ENCODE measurements at regions not wholly inside any gene's neighbourhood (a gene's known extent, or its start where the extent isn't known, plus 50 kb on each side); places are given as distances from the start of the nearest gene placed in this dataset.
A peak's percentile ranks its signal among the peaks of the same experiment; 100 is the strongest.
"Not testable (repeated sequence)": the region's sequence is repeated elsewhere in the genome, so short reads cannot be mapped to it uniquely, and the experiment has no call there.

DNA sequence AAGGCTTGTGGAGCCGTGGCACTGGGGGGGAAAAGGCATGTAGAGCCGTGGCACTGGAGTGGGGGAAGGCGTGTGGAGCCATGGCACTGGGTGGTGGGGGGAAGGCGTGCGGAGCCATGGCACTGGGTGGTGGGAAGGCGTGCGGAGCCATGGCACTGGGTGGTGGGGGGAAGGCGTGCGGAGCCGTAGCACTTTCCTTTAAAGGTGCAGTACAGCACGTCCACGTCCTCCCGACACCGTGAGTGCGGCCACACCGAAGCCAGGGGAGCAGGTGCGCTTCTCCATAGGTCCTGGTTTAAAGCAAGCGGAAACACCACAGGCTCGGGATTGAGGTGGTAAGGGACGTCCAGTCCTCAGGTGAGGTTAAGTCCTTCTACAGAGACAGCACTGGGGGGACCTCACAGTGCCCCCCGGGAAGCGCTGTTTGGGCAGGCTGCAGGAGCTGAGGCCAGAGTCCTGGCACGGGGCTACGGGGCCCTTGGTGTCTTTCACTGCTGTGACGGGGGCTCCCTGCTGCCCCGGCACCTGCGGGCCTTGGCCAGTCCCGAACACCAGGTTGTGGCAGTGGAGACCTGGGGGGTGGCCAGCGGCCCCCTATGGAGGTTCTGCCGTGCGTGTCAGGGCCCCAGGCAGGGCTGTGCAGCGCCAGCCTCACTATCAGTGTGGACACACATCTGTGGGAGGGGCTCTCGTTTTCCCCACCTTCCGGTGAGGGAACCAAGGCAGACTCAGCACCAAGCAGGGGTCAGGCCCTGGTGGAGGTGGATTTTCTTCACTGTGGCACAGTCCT lies 93.0 kb upstream of the CTDP1 start:
- Histone ChIP-seq H3K27me3 (ENCODE audit: control insufficient read depth in 3 of 3, insufficient read depth in 3 of 3, low read length in 3 of 3) (peaks cover 2 to 17% (median 12%) of the 10 kb centered on the region in 3 donors), H3K36me3 (ENCODE audit: control insufficient read depth in 3 of 3, insufficient read depth in 3 of 3, low read length in 3 of 3) (peaks cover 0 to 10% (median 0%) of the 10 kb centered on the region in 3 donors), H3K4me1 (ENCODE audit: control insufficient read depth in 3 of 3, insufficient read depth in 3 of 3, low read length in 3 of 3) (peaks cover 19 to 26% (median 24%) of the 10 kb centered on the region in 3 donors)

DNA sequence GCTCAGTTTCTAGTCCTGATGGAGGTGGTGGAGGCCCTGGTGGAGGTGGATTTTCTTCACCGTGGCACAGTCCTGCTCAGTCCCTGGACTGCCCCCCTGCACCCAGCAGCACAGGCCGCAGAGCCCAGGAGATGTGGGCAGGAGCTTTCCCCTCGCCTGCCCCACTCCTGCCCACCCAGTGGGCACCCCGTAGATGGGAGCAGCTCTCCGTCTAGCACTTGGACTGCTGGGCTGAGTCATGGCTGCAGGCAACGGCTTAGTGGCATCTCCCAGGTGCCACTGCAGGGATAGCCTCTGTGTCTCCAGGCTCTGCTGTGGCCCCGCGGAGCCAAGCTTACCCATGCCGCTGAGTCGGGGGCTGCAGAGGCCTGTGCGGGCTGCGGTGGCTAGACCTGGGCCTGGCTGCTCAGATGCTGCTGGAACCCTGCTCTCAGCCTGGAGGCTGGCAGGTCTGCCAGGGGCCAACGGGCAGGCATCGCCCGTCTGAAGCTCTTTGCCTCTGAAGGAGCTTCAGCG lies 92.3 kb upstream of the CTDP1 start:
- peaks cover 19 to 26% (median 24%) of the 10 kb centered on the region in 3 donors for H3K4me1 ChIP-seq (ENCODE audit: control insufficient read depth in 3 of 3, insufficient read depth in 3 of 3, low read length in 3 of 3)
- H3K9ac ChIP-seq (ENCODE audit: low read depth in 1 of 3, low read length in 3 of 3) = no peak overlapping the region
- H3K27me3 ChIP-seq (ENCODE audit: control insufficient read depth in 3 of 3, insufficient read depth in 3 of 3, low read length in 3 of 3) = peaks cover 2 to 19% (median 12%) of the 10 kb centered on the region in 3 donors
- H3K27ac ChIP-seq (ENCODE audit: low read depth, low read length) = peak overlapping the region; percentile 60
- H3K4me3 ChIP-seq (ENCODE audit: low read length in 3 of 3) = no peak overlapping the region
- H3K36me3 ChIP-seq (ENCODE audit: control insufficient read depth in 3 of 3, insufficient read depth in 3 of 3, low read length in 3 of 3) = peaks cover 0 to 5% (median 0%) of the 10 kb centered on the region in 3 donors
- no peaks in the 10 kb centered on the region for H3K9me3 ChIP-seq (ENCODE audit: control insufficient read depth in 3 of 3, low read length in 3 of 3)

More for the DNA sequence above, 93.0 kb upstream of the CTDP1 start:
- Histone ChIP-seq H3K4me3 (ENCODE audit: low read length in 3 of 3) (no peak overlapping the region), H3K9me3 (ENCODE audit: control insufficient read depth in 3 of 3, low read length in 3 of 3) (no peaks in the 10 kb centered on the region), H3K9ac (ENCODE audit: low read depth in 1 of 3, low read length in 3 of 3) (no peak overlapping the region), H3K27ac (ENCODE audit: low read depth, low read length) (no peak overlapping the region)

GRCh38 chr18:79587779-79588635 lies 91.6 kb upstream of the CTDP1 start:
- Histone ChIP-seq H3K36me3 (ENCODE audit: control insufficient read depth in 3 of 3, insufficient read depth in 3 of 3, low read length in 3 of 3) (no peaks in the 10 kb centered on the region), H3K4me1 (ENCODE audit: control insufficient read depth in 3 of 3, insufficient read depth in 3 of 3, low read length in 3 of 3) (peaks cover 19 to 26% (median 24%) of the 10 kb centered on the region in 3 donors), H3K9me3 (ENCODE audit: control insufficient read depth in 3 of 3, low read length in 3 of 3) (no peaks in the 10 kb centered on the region), H3K27ac (ENCODE audit: low read depth, low read length) (peak overlapping the region; percentile 60), H3K4me3 (ENCODE audit: low read length in 3 of 3) (no peak overlapping the region), H3K9ac (ENCODE audit: low read depth in 1 of 3, low read length in 3 of 3) (no peak overlapping the region), H3K27me3 (ENCODE audit: control insufficient read depth in 3 of 3, insufficient read depth in 3 of 3, low read length in 3 of 3) (peaks cover 2 to 19% (median 12%) of the 10 kb centered on the region in 3 donors)

GRCh38 chr18:79588636-79589481 lies 90.7 kb upstream of the CTDP1 start:
- peak overlapping the region in 1 of 3 donors; percentile 2 for H3K9ac ChIP-seq (ENCODE audit: low read depth in 1 of 3, low read length in 3 of 3)
- H3K36me3 ChIP-seq (ENCODE audit: control insufficient read depth in 3 of 3, insufficient read depth in 3 of 3, low read length in 3 of 3) = no peaks in the 10 kb centered on the region
- peaks cover 19 to 26% (median 24%) of the 10 kb centered on the region in 3 donors for H3K4me1 ChIP-seq (ENCODE audit: control insufficient read depth in 3 of 3, insufficient read depth in 3 of 3, low read length in 3 of 3)
- H3K9me3 ChIP-seq (ENCODE audit: control insufficient read depth in 3 of 3, low read length in 3 of 3) = no peaks in the 10 kb centered on the region
- H3K4me3 ChIP-seq (ENCODE audit: low read length in 3 of 3) = no peak overlapping the region
- H3K27me3 ChIP-seq (ENCODE audit: control insufficient read depth in 3 of 3, insufficient read depth in 3 of 3, low read length in 3 of 3) = peaks cover 2 to 19% (median 15%) of the 10 kb centered on the region in 3 donors
- peak overlapping the region; percentile 60 for H3K27ac ChIP-seq (ENCODE audit: low read depth, low read length)

GRCh38 chr18:79589601-79590091 lies 90.0 kb upstream of the CTDP1 start:
- H3K27ac ChIP-seq (ENCODE audit: low read depth, low read length) = peak overlapping the region; percentile 60
- H3K9ac ChIP-seq (ENCODE audit: low read depth in 1 of 3, low read length in 3 of 3) = peak overlapping the region in 2 of 3 donors; percentile 2 to 14
- peaks cover 2 to 22% (median 11%) of the 10 kb centered on the region in 3 donors for H3K27me3 ChIP-seq (ENCODE audit: control insufficient read depth in 3 of 3, insufficient read depth in 3 of 3, low read length in 3 of 3)
- H3K4me3 ChIP-seq (ENCODE audit: low read length in 3 of 3) = peak overlapping the region in 1 of 3 donors; percentile 22
- H3K9me3 ChIP-seq (ENCODE audit: control insufficient read depth in 3 of 3, low read length in 3 of 3) = no peaks in the 10 kb centered on the region
- H3K36me3 ChIP-seq (ENCODE audit: control insufficient read depth in 3 of 3, insufficient read depth in 3 of 3, low read length in 3 of 3) = no peaks in the 10 kb centered on the region
- peaks cover 19 to 26% (median 24%) of the 10 kb centered on the region in 3 donors for H3K4me1 ChIP-seq (ENCODE audit: control insufficient read depth in 3 of 3, insufficient read depth in 3 of 3, low read length in 3 of 3)

DNA sequence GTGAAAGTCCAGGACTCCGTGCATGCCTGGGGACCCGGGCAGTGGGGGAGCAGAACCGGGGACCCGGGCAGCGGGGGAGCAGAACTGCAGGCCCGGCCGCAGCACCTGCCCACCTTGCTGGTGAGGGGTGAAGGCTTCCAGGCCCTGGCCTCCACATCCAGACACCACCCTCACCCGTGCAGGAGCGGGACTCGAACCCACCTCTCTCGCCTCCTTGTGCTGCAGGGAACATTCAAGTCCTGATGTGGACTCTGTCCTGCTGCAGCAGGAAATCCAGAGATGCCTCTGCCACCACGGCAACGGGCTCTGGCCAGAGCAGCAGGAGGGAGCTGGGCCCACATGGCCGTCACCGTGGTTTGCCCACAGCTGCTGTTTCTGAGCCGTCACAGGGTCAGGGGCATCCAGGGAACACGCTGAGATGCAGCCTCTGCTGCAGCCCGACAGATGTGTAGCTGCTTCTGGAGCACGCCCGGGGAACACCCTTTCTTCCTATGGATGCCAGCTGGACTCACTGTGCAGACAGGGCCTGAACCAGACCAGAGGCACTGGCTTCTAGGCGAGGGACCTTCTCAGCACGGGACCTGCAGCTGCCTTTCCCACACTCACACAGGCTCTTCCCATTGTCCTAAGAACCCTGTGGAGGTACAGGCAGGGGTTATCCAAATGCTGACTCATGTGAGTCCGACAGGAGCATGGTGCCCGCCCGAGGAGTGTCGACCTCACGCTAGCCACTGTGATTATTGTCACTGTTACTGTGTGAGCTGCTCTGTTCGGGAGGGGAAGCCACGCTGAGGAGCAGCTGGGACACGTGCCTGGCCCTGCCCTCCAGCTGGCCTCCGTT lies 89.2 kb upstream of the CTDP1 start:
- Histone ChIP-seq H3K27ac (ENCODE audit: low read depth, low read length) (peak overlapping the region; percentile 60), H3K36me3 (ENCODE audit: control insufficient read depth in 3 of 3, insufficient read depth in 3 of 3, low read length in 3 of 3) (no peaks in the 10 kb centered on the region), H3K9ac (ENCODE audit: low read depth in 1 of 3, low read length in 3 of 3) (no peak overlapping the region), H3K4me1 (ENCODE audit: control insufficient read depth in 3 of 3, insufficient read depth in 3 of 3, low read length in 3 of 3) (peaks cover 19 to 26% (median 24%) of the 10 kb centered on the region in 3 donors), H3K27me3 (ENCODE audit: control insufficient read depth in 3 of 3, insufficient read depth in 3 of 3, low read length in 3 of 3) (peaks cover 5 to 22% (median 13%) of the 10 kb centered on the region in 3 donors), H3K9me3 (ENCODE audit: control insufficient read depth in 3 of 3, low read length in 3 of 3) (no peaks in the 10 kb centered on the region), H3K4me3 (ENCODE audit: low read length in 3 of 3) (no peak overlapping the region)

GRCh38 chr18:79591032-79591308 lies 88.6 kb upstream of the CTDP1 start:
- Histone ChIP-seq H3K27me3 (ENCODE audit: control insufficient read depth in 3 of 3, insufficient read depth in 3 of 3, low read length in 3 of 3) (peaks cover 6 to 24% (median 15%) of the 10 kb centered on the region in 3 donors), H3K36me3 (ENCODE audit: control insufficient read depth in 3 of 3, insufficient read depth in 3 of 3, low read length in 3 of 3) (no peaks in the 10 kb centered on the region)

GRCh38 chr18:79592684-79593083 lies 86.9 kb upstream of the CTDP1 start:
- H3K9ac ChIP-seq (ENCODE audit: low read depth in 1 of 3, low read length in 3 of 3); H3K27ac ChIP-seq (ENCODE audit: low read depth, low read length); H3K36me3 ChIP-seq (ENCODE audit: control insufficient read depth in 3 of 3, insufficient read depth in 3 of 3, low read length in 3 of 3); H3K9me3 ChIP-seq (ENCODE audit: control insufficient read depth in 3 of 3, low read length in 3 of 3); H3K4me3 ChIP-seq (ENCODE audit: low read length in 3 of 3): not testable (repeated sequence)
- peaks cover 22 to 40% (median 31%) of the 10 kb centered on the region in 3 donors for H3K27me3 ChIP-seq (ENCODE audit: control insufficient read depth in 3 of 3, insufficient read depth in 3 of 3, low read length in 3 of 3)
- peaks cover 19 to 22% (median 22%) of the 10 kb centered on the region in 3 donors for H3K4me1 ChIP-seq (ENCODE audit: control insufficient read depth in 3 of 3, insufficient read depth in 3 of 3, low read length in 3 of 3)

More at GRCh38 chr18:79591032-79591308, 88.6 kb upstream of the CTDP1 start:
- Histone ChIP-seq H3K4me3 (ENCODE audit: low read length in 3 of 3) (no peak overlapping the region), H3K4me1 (ENCODE audit: control insufficient read depth in 3 of 3, insufficient read depth in 3 of 3, low read length in 3 of 3) (peaks cover 19 to 26% (median 24%) of the 10 kb centered on the region in 3 donors), H3K27ac (ENCODE audit: low read depth, low read length) (no peak overlapping the region), H3K9ac (ENCODE audit: low read depth in 1 of 3, low read length in 3 of 3) (no peak overlapping the region), H3K9me3 (ENCODE audit: control insufficient read depth in 3 of 3, low read length in 3 of 3) (no peaks in the 10 kb centered on the region)

All from skeletal muscle tissue (tissue), 3 donors.